H9 (cell line): ENCODE measurements at regions not wholly inside any gene's neighbourhood (a gene's known extent, or its start where the extent isn't known, plus 50 kb on each side); places are given as distances from the start of the nearest gene placed in this dataset.

ENCODE experiments used
- DNase-seq: peaks from one replicate; pipeline ENCODE4 v3.0.0-alpha.2; 2017
- H2AFZ ChIP-seq: one replicate; pipeline ENCODE4 v1.6.1; 2013; ENCODE audit warnings: mild to moderate bottlenecking, low read length, control low read depth, moderate library complexity
- H2AK5ac ChIP-seq: 2 replicates; pipeline ENCODE4 v1.6.1; 2013; ENCODE audit warnings: low read length, control low read depth, mixed read lengths; ENCODE audit not compliant: insufficient read length
- H2BK120ac ChIP-seq: one replicate; pipeline ENCODE4 v1.6.1; 2013; ENCODE audit warnings: low read depth, mild to moderate bottlenecking, low read length, control low read depth, inconsistent platforms; ENCODE audit not compliant: poor library complexity, severe bottlenecking
- H2BK12ac ChIP-seq: 2 replicates; pipeline ENCODE4 v1.6.1; 2013; ENCODE audit warnings: low read length, control low read depth, mixed read lengths, low read depth; ENCODE audit not compliant: insufficient read length
- H2BK15ac ChIP-seq: 2 replicates; pipeline ENCODE4 v1.6.1; 2013; ENCODE audit warnings: low read depth, low read length, control low read depth
- H2BK20ac ChIP-seq: one replicate; pipeline ENCODE4 v1.6.1; 2013; ENCODE audit warnings: low read depth, mild to moderate bottlenecking, low read length, control low read depth, inconsistent platforms; ENCODE audit not compliant: poor library complexity, severe bottlenecking
- H2BK5ac ChIP-seq: 2 replicates; pipeline ENCODE4 v1.6.1; 2013; ENCODE audit warnings: low read length, control low read depth, mixed read lengths; ENCODE audit not compliant: insufficient read length
- H3K14ac ChIP-seq: 2 replicates; pipeline ENCODE4 v1.6.1; 2013; ENCODE audit warnings: low read length, control low read depth; ENCODE audit not compliant: insufficient read depth
- H3K18ac ChIP-seq: 2 replicates; pipeline ENCODE4 v1.6.1; 2013; ENCODE audit warnings: low read depth, mild to moderate bottlenecking, mixed read lengths, low read length, control low read depth; ENCODE audit not compliant: insufficient read length
- H3K23ac ChIP-seq: 2 replicates; pipeline ENCODE4 v1.6.1; 2013; ENCODE audit warnings: low read length, control low read depth, mixed read lengths, low read depth; ENCODE audit not compliant: insufficient read length
- H3K23me2 ChIP-seq: 2 replicates; pipeline ENCODE4 v1.6.1; 2013; ENCODE audit warnings: low read depth, mild to moderate bottlenecking, mixed read lengths, low read length, control low read depth; ENCODE audit not compliant: insufficient read length, poor library complexity, severe bottlenecking
- H3K27ac ChIP-seq: 2 replicates; pipeline ENCODE4 v1.5.1; 2013; ENCODE audit warnings: low read length, control low read depth, mixed read lengths, low read depth; ENCODE audit not compliant: insufficient read length
- H3K27me3 ChIP-seq: 2 replicates; pipeline ENCODE4 v1.6.1; 2013; ENCODE audit warnings: low read length, control low read depth, inconsistent platforms; ENCODE audit not compliant: insufficient read depth
- H3K4ac ChIP-seq: 2 replicates; pipeline ENCODE4 v1.6.1; 2013; ENCODE audit warnings: low read depth, mild to moderate bottlenecking, control low read depth, inconsistent platforms, low read length, moderate library complexity
- H3K4me1 ChIP-seq: 2 replicates; pipeline ENCODE4 v1.6.1; 2013; ENCODE audit warnings: low read length, control low read depth, inconsistent platforms; ENCODE audit not compliant: insufficient read depth
- H3K4me2 ChIP-seq: 2 replicates; pipeline ENCODE4 v1.6.1; 2013; ENCODE audit warnings: low read length, control low read depth, mixed read lengths; ENCODE audit not compliant: insufficient read length, insufficient read depth
- H3K56ac ChIP-seq: 2 replicates; pipeline ENCODE4 v1.6.1; 2013; ENCODE audit warnings: low read depth, mild to moderate bottlenecking, mixed read lengths, low read length, control low read depth; ENCODE audit not compliant: insufficient read length
- H3K79me1 ChIP-seq: 2 replicates; pipeline ENCODE4 v1.6.1; 2013; ENCODE audit warnings: low read depth, mild to moderate bottlenecking, moderate library complexity, low read length, control low read depth, inconsistent platforms; ENCODE audit not compliant: insufficient read depth, poor library complexity, severe bottlenecking
- H3K79me2 ChIP-seq: 2 replicates; pipeline ENCODE4 v1.6.1; 2013; ENCODE audit warnings: low read length, control low read depth, inconsistent platforms; ENCODE audit not compliant: insufficient read depth
- H3K9ac ChIP-seq: 2 replicates; pipeline ENCODE4 v1.6.1; 2013; ENCODE audit warnings: low read length, control low read depth, mixed read lengths; ENCODE audit not compliant: insufficient read length; ENCODE audit errors: extremely low read depth
- H3K9me3 ChIP-seq: one replicate; pipeline ENCODE4 v1.6.1; 2013; ENCODE audit warnings: low read depth, low read length, inconsistent platforms; ENCODE audit not compliant: control insufficient read depth
- H3T11ph ChIP-seq: one replicate; pipeline ENCODE4 v1.6.1; 2013; ENCODE audit warnings: mild to moderate bottlenecking, low read length, control low read depth, inconsistent platforms
- H4K20me1 ChIP-seq: one replicate; pipeline ENCODE4 v1.6.1; 2013; ENCODE audit not compliant: control insufficient read depth, insufficient read length, insufficient read depth
- H4K5ac ChIP-seq: 2 replicates; pipeline ENCODE4 v1.6.1; 2013; ENCODE audit warnings: low read depth, mild to moderate bottlenecking, mixed read lengths, low read length, control low read depth; ENCODE audit not compliant: insufficient read length
- H4K8ac ChIP-seq: replicated peaks from 2 replicates; pipeline ENCODE4 v1.6.1; 2013; ENCODE audit warnings: low read length, control low read depth, mixed read lengths, low read depth; ENCODE audit not compliant: insufficient read length
- H4K91ac ChIP-seq: 2 replicates; pipeline ENCODE4 v1.6.1; 2013; ENCODE audit warnings: low read depth, mild to moderate bottlenecking, moderate library complexity, mixed read lengths, low read length, control low read depth; ENCODE audit not compliant: insufficient read length
- H3K27ac Mint-ChIP-seq, 3 experiments: 2 replicates in 2 of 3; 3 replicates in 1 of 3; pipeline ENCODE4 v1.8.0; 2020 to 2021; ENCODE audit warnings: mixed read lengths in 3 of 3, mild to moderate bottlenecking in 1 of 3, moderate library complexity in 1 of 3
- H3K27me3 Mint-ChIP-seq: 2 replicates; pipeline ENCODE4 v1.8.0; 2021; ENCODE audit warnings: low read depth, mild to moderate bottlenecking, moderate library complexity, mixed read lengths
- H3K36me3 Mint-ChIP-seq, 3 experiments: 2 replicates in 2 of 3; 3 replicates in 1 of 3; pipeline ENCODE4 v1.8.0; 2020 to 2021; ENCODE audit warnings: low read depth in 3 of 3, mixed read lengths in 3 of 3; ENCODE audit not compliant: insufficient read depth in 1 of 3
- H3K4me1 Mint-ChIP-seq, 2 experiments: 2 replicates each; pipeline ENCODE4 v1.8.0; 2020; ENCODE audit warnings: mixed read lengths in 2 of 2
- H3K4me3 Mint-ChIP-seq, 2 experiments: 2 replicates in 1 of 2; 3 replicates in 1 of 2; pipeline ENCODE4 v1.8.0; 2020 to 2021; ENCODE audit warnings: mild to moderate bottlenecking in 2 of 2, mixed read lengths in 2 of 2, moderate library complexity in 1 of 2
- H3K9me3 Mint-ChIP-seq, 2 experiments: 2 replicates in 1 of 2; 3 replicates in 1 of 2; pipeline ENCODE4 v1.8.0; 2020; ENCODE audit warnings: mild to moderate bottlenecking in 2 of 2, mixed read lengths in 2 of 2, moderate library complexity in 1 of 2
- CTCF ChIP-seq: fragments of 200-600 bp; sonication (generic); conservative IDR thresholded peaks from 3 replicates; pipeline ENCODE4 v1.8.0; 2021; ENCODE audit warnings: antibody characterized with exemption, mild to moderate bottlenecking
- WGBS: extraction: QIAGEN DNeasy Blood & Tissue Kit; methylation state at CpG from one replicate; pipeline ENCODE4 v1.1.7; 2013; ENCODE audit warnings: missing lambda C conversion rate, low lambda C conversion rate, mixed read lengths; ENCODE audit not compliant: insufficient read length; ENCODE audit errors: extremely low coverage; 5-methylcytosine and 5-hydroxymethylcytosine counted together

GRCh38 chr16:26777821-26778220, 288.9 kb upstream of the C16orf82 start:
- Histone ChIP-seq H2BK5ac (no peak overlapping the region), H2BK15ac (no peak overlapping the region), H3T11ph (no peak overlapping the region), H3K9me3 (no peaks in the 10 kb centered on the region), H2AFZ (no peak overlapping the region), H3K4ac (no peak overlapping the region), H4K8ac (no peak overlapping the region), H3K4me1 (no peaks in the 10 kb centered on the region), H2BK20ac (no peak overlapping the region), H3K4me2 (no peak overlapping the region), H3K27me3 (no peaks in the 10 kb centered on the region), H2BK120ac (no peak overlapping the region), H3K79me2 (no peaks in the 10 kb centered on the region), H3K9ac (no peak overlapping the region), H3K56ac (no peak overlapping the region), H4K91ac (no peak overlapping the region), H2AK5ac (no peak overlapping the region), H3K27ac (no peak overlapping the region), H4K5ac (no peak overlapping the region), H3K23me2 (no peaks in the 10 kb centered on the region), H3K79me1 (no peaks in the 10 kb centered on the region), H3K14ac (no peak overlapping the region; the same call in 1 of the 2 replicates), H4K20me1 (no peaks in the 10 kb centered on the region), H2BK12ac (no peak overlapping the region), H3K18ac (no peak overlapping the region), H3K23ac (no peak overlapping the region)
- H3K4me3 Mint-ChIP-seq, result no peak overlapping the region
- WGBS, result no CpG with 5 or more reads among the region's 4 CpGs
- H3K4me1 Mint-ChIP-seq, result no peaks in the 10 kb centered on the region
- H3K27me3 Mint-ChIP-seq, result peaks cover 65% of the 10 kb centered on the region
- TF ChIP-seq CTCF, result no peak
- DNase-seq, result no peak
- no peaks in the 10 kb centered on the region for H3K36me3 Mint-ChIP-seq
- H3K9me3 Mint-ChIP-seq, result peaks cover 2 to 4% of the 10 kb centered on the region in 2 experiments; a peak in 3 of 5 replicates
- no peak overlapping the region for H3K27ac Mint-ChIP-seq
